Mesenchymal stem cell (in vitro differentiated cells and primary cell): ENCODE measurements at regions not wholly inside any gene's neighbourhood (a gene's known extent, or its start where the extent isn't known, plus 50 kb on each side); places are given as distances from the start of the nearest gene placed in this dataset.

Experiments used
- DNase-seq: peaks from one replicate; pipeline ENCODE4 v3.0.0-alpha.2; 2013
- H2AFZ ChIP-seq: one replicate; pipeline ENCODE4 v1.6.1; 2013; ENCODE audit warnings: low read depth, mild to moderate bottlenecking, control low read depth, inconsistent platforms, low read length, moderate library complexity
- H2AK5ac ChIP-seq: 2 replicates; pipeline ENCODE4 v1.6.1; 2013; ENCODE audit warnings: low read length, moderate library complexity, mild to moderate bottlenecking, inconsistent platforms; ENCODE audit not compliant: severe bottlenecking
- H2BK120ac ChIP-seq: one replicate; pipeline ENCODE4 v1.6.1; 2013; ENCODE audit warnings: low read depth, mild to moderate bottlenecking, inconsistent platforms, low read length, moderate library complexity
- H2BK12ac ChIP-seq, 2 experiments: one replicate each; pipeline ENCODE4 v1.6.1; 2013; ENCODE audit warnings: inconsistent platforms in 2 of 2, low read length in 2 of 2, mild to moderate bottlenecking in 2 of 2, moderate library complexity in 2 of 2, control low read depth in 1 of 2
- H2BK15ac ChIP-seq: one replicate; pipeline ENCODE4 v1.6.1; 2013; ENCODE audit warnings: mild to moderate bottlenecking, low read depth, inconsistent platforms; ENCODE audit not compliant: poor library complexity, severe bottlenecking
- H2BK5ac ChIP-seq: 2 replicates; pipeline ENCODE4 v1.6.1; 2013; ENCODE audit warnings: low read depth, mild to moderate bottlenecking, low read length, control low read depth, inconsistent platforms; ENCODE audit not compliant: poor library complexity, severe bottlenecking
- H3K14ac ChIP-seq, 2 experiments: one replicate each; pipeline ENCODE4 v1.6.1; 2013; ENCODE audit warnings: inconsistent platforms in 2 of 2, low read length in 2 of 2, control low read depth in 1 of 2, mild to moderate bottlenecking in 1 of 2, moderate library complexity in 1 of 2
- H3K18ac ChIP-seq, 2 experiments: one replicate each; pipeline ENCODE4 v1.6.1; 2013; ENCODE audit warnings: inconsistent platforms in 2 of 2, low read length in 2 of 2, control low read depth in 1 of 2, low read depth in 1 of 2, mild to moderate bottlenecking in 1 of 2
- H3K23ac ChIP-seq, 2 experiments: one replicate each; pipeline ENCODE4 v1.6.1; 2013; ENCODE audit warnings: inconsistent platforms in 2 of 2, low read length in 2 of 2, mild to moderate bottlenecking in 2 of 2, moderate library complexity in 2 of 2, control low read depth in 1 of 2
- H3K27ac ChIP-seq: 2 replicates; pipeline ENCODE4 v1.5.1; 2013; ENCODE audit warnings: mild to moderate bottlenecking, moderate library complexity, low read length, control low read depth, inconsistent platforms; ENCODE audit not compliant: poor library complexity, severe bottlenecking
- H3K27me3 ChIP-seq, 2 experiments: 2 replicates each; pipeline versions ENCODE4 v1.6.1 to v1.7.0; 2013; ENCODE audit warnings: low read length in 2 of 2, mild to moderate bottlenecking in 2 of 2, moderate library complexity in 2 of 2, control low read depth in 1 of 2, inconsistent platforms in 1 of 2; ENCODE audit not compliant: control insufficient read depth in 1 of 2, insufficient read depth in 1 of 2
- H3K36me3 ChIP-seq, 2 experiments: 2 replicates each; pipeline versions ENCODE4 v1.6.1 to v1.7.0; 2013; ENCODE audit warnings: low read length in 2 of 2, control low read depth in 1 of 2, inconsistent platforms in 1 of 2, low read depth in 1 of 2, mild to moderate bottlenecking in 1 of 2; ENCODE audit not compliant: insufficient read depth in 2 of 2, control insufficient read depth in 1 of 2
- H3K4ac ChIP-seq, 2 experiments: one replicate each; pipeline ENCODE4 v1.6.1; 2013; ENCODE audit warnings: inconsistent platforms in 2 of 2, low read length in 2 of 2, mild to moderate bottlenecking in 2 of 2, moderate library complexity in 2 of 2, control low read depth in 1 of 2, low read depth in 1 of 2
- H3K4me1 ChIP-seq: 2 replicates; pipeline ENCODE4 v1.6.1; 2013; ENCODE audit warnings: low read depth, low read length, control low read depth; ENCODE audit not compliant: control insufficient read depth, insufficient read depth
- H3K4me2 ChIP-seq: 2 replicates; pipeline ENCODE4 v1.6.1; 2013; ENCODE audit warnings: low read length, mild to moderate bottlenecking, inconsistent platforms; ENCODE audit not compliant: poor library complexity, severe bottlenecking
- H3K4me3 ChIP-seq, 2 experiments: 2 replicates each; pipeline versions ENCODE4 v1.5.1 to v1.7.0; 2013; ENCODE audit warnings: low read length in 2 of 2, mild to moderate bottlenecking in 2 of 2, control low read depth in 1 of 2, low read depth in 1 of 2; ENCODE audit not compliant: insufficient read depth in 1 of 2
- H3K79me1 ChIP-seq: replicated peaks from 2 replicates; pipeline ENCODE4 v1.6.1; 2013; ENCODE audit warnings: mild to moderate bottlenecking, control low read depth, low read length, inconsistent platforms; ENCODE audit not compliant: poor library complexity, severe bottlenecking
- H3K9ac ChIP-seq: 2 replicates; pipeline ENCODE4 v1.7.0; 2013; ENCODE audit warnings: mild to moderate bottlenecking, low read length, moderate library complexity
- H3K9me3 ChIP-seq: 2 replicates; pipeline ENCODE4 v1.7.0; 2013; ENCODE audit warnings: mild to moderate bottlenecking, low read length; ENCODE audit not compliant: control insufficient read depth
- H4K8ac ChIP-seq: one replicate; pipeline ENCODE4 v1.6.1; 2013; ENCODE audit warnings: inconsistent platforms, mild to moderate bottlenecking, low read length, moderate library complexity
- H4K91ac ChIP-seq: one replicate; pipeline ENCODE4 v1.6.1; 2013; ENCODE audit warnings: mild to moderate bottlenecking, low read length, inconsistent platforms
- WGBS: methylation state at CpG from one replicate; pipeline ENCODE4 v1.1.7; 2013; ENCODE audit warnings: mixed read lengths; 5-methylcytosine and 5-hydroxymethylcytosine counted together

GRCh38 chr4:149072384-149072783, 630.2 kb upstream of the NR3C2 start:
- Histone ChIP-seq H2AK5ac (no peak overlapping the region), H3K9me3 (peaks cover 4% of the 10 kb centered on the region), H2AFZ (no peak overlapping the region), H3K36me3 (no peaks in the 10 kb centered on the region), H2BK120ac (no peak overlapping the region), H3K14ac (no peak overlapping the region), H3K27me3 (no peaks in the 10 kb centered on the region), H3K23ac (no peak overlapping the region), H3K27ac (no peak overlapping the region), H2BK15ac (no peak overlapping the region), H3K4me2 (no peak overlapping the region), H3K18ac (no peak overlapping the region), H3K4ac (no peak overlapping the region), H2BK12ac (no peak overlapping the region), H4K8ac (no peak overlapping the region), H4K91ac (no peak overlapping the region), H3K4me3 (no peak overlapping the region), H3K79me1 (no peaks in the 10 kb centered on the region), H2BK5ac (no peak overlapping the region), H3K4me1 (no peaks in the 10 kb centered on the region), H3K9ac (no peak overlapping the region)
- DNase-seq: no peak

DNA sequence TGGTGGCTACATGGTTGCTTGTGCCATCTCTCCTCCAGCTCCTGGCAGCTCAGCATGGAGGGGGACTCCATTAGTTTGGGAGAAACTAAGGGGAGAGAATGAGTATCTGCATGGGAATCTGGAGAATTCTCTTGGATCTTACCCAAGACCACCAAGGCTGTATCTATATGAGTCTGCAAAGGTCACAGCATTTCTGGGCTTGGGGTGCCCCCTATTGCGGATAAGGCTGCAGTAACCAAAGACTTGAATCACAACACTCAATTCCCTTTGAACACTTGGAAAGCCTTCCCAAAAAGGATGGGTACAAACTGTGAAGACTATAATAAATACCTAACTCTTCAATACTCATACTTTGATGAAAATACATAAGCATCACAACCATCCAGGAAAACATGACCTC, 623.5 kb upstream of the NR3C2 start:
- no peak overlapping the region for H2AFZ ChIP-seq
- no peak overlapping the region for H2BK5ac ChIP-seq
- H3K4ac ChIP-seq: no peak overlapping the region
- 87% methylated on average over 1 of the region's 1 CpG for WGBS
- H3K4me2 ChIP-seq: no peak overlapping the region
- H3K36me3 ChIP-seq: no peaks in the 10 kb centered on the region
- H3K79me1 ChIP-seq: no peaks in the 10 kb centered on the region
- H3K4me1 ChIP-seq: no peaks in the 10 kb centered on the region
- no peak overlapping the region for H3K27ac ChIP-seq
- H3K23ac ChIP-seq: no peak overlapping the region
- H2BK15ac ChIP-seq: no peak overlapping the region
- no peak overlapping the region for H3K18ac ChIP-seq
- no peaks in the 10 kb centered on the region for H3K9me3 ChIP-seq
- H4K8ac ChIP-seq: no peak overlapping the region
- no peak overlapping the region for H2AK5ac ChIP-seq
- no peak overlapping the region for H2BK12ac ChIP-seq
- H3K9ac ChIP-seq: no peak overlapping the region
- DNase-seq: no peak
- no peak overlapping the region for H2BK120ac ChIP-seq
- H4K91ac ChIP-seq: no peak overlapping the region
- H3K27me3 ChIP-seq: no peaks in the 10 kb centered on the region
- no peak overlapping the region for H3K4me3 ChIP-seq
- no peak overlapping the region for H3K14ac ChIP-seq

- H3K4me3 ChIP-seq: no peak overlapping the region
- H3K18ac ChIP-seq: no peak overlapping the region
- no peak overlapping the region for H3K9ac ChIP-seq
- H3K79me1 ChIP-seq: no peaks in the 10 kb centered on the region
- 43% methylated on average over 1 of the region's 2 CpGs for WGBS
- H2BK120ac ChIP-seq: no peak overlapping the region
- no peak overlapping the region for H2BK12ac ChIP-seq
- no peaks in the 10 kb centered on the region for H3K36me3 ChIP-seq
- H3K4me1 ChIP-seq: no peaks in the 10 kb centered on the region
- no peak overlapping the region for H4K91ac ChIP-seq
- no peak overlapping the region for H3K4me2 ChIP-seq
- no peak overlapping the region for H3K23ac ChIP-seq
- H2AK5ac ChIP-seq: no peak overlapping the region
- H2BK5ac ChIP-seq: no peak overlapping the region
- no peak overlapping the region for H2AFZ ChIP-seq
- H3K27me3 ChIP-seq: no peaks in the 10 kb centered on the region
- no peak for DNase-seq
- H4K8ac ChIP-seq: no peak overlapping the region
- H3K27ac ChIP-seq: no peak overlapping the region
- no peak overlapping the region for H2BK15ac ChIP-seq
- no peaks in the 10 kb centered on the region for H3K9me3 ChIP-seq
- H3K14ac ChIP-seq: no peak overlapping the region
- no peak overlapping the region for H3K4ac ChIP-seq
Measured at GRCh38 chr4:149062997-149063396, 620.8 kb upstream of the NR3C2 start.

DNA sequence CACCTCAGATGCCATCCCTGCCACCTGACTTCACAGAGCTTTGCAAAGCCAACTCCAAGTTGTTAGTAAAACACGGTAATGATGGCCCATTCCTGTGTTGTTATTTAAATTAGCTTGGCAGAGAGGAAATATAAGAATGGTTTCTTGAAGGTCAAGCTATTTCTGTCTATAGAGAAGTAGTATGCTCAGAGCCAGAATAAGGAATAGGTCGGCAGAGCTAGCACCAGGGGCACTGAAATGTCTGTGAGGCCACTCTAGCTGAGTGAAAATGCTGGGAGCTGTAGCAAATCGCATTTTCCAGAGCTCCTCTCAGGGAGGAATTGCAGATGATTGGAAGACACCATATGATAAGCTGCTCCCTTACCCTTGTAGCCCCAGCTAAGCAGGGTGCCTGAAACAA, 615.4 kb upstream of the NR3C2 start:
- peaks cover 0 to 4% of the 10 kb centered on the region in 2 experiments for H3K27me3 ChIP-seq
- H3K4me3 ChIP-seq: no peak overlapping the region
- WGBS: 25% methylated on average over 3 of the region's 3 CpGs
- H3K9ac ChIP-seq: no peak overlapping the region
- H2AK5ac ChIP-seq: no peak overlapping the region
- no peaks in the 10 kb centered on the region for H3K36me3 ChIP-seq
- H3K79me1 ChIP-seq: no peaks in the 10 kb centered on the region
- H2BK5ac ChIP-seq: no peak overlapping the region
- H3K4ac ChIP-seq: no peak overlapping the region
- no peaks in the 10 kb centered on the region for H3K4me1 ChIP-seq
- H3K18ac ChIP-seq: no peak overlapping the region
- H3K9me3 ChIP-seq: no peaks in the 10 kb centered on the region
- no peak overlapping the region for H3K4me2 ChIP-seq
- no peak overlapping the region for H3K27ac ChIP-seq
- no peak overlapping the region for H2BK15ac ChIP-seq
- no peak overlapping the region for H4K8ac ChIP-seq
- H4K91ac ChIP-seq: no peak overlapping the region
- H3K14ac ChIP-seq: no peak overlapping the region
- no peak overlapping the region for H2AFZ ChIP-seq
- no peak overlapping the region for H2BK12ac ChIP-seq
- no peak overlapping the region for H3K23ac ChIP-seq
- no peak overlapping the region for H2BK120ac ChIP-seq
- DNase-seq: no peak
